ENCODE measurements at regions not wholly inside any gene's neighbourhood (a gene's known extent, or its start where the extent isn't known, plus 50 kb on each side); places are given as distances from the start of the nearest gene placed in this dataset.
"Not testable (repeated sequence)": the region's sequence is repeated elsewhere in the genome, so short reads cannot be mapped to it uniquely, and the experiment has no call there.

- DNase-seq (ENCODE audit: low read depth) = no peak
These were observed 112.7 kb downstream of the MTERF1 start for GRCh38 chr7:91767820-91768219.

- peak; percentile 24 for DNase-seq (ENCODE audit: low read depth)
These were observed 109.1 kb downstream of the MTERF1 start for GRCh38 chr7:91771394-91771793.

- peak; percentile 29 for DNase-seq (ENCODE audit: low read depth)
These were observed 108.3 kb downstream of the MTERF1 start for GRCh38 chr7:91771921-91772815.

GRCh38 chr7:91776171-91776570 lies 104.3 kb downstream of the MTERF1 start:
- no peak for DNase-seq (ENCODE audit: low read depth)

DNA sequence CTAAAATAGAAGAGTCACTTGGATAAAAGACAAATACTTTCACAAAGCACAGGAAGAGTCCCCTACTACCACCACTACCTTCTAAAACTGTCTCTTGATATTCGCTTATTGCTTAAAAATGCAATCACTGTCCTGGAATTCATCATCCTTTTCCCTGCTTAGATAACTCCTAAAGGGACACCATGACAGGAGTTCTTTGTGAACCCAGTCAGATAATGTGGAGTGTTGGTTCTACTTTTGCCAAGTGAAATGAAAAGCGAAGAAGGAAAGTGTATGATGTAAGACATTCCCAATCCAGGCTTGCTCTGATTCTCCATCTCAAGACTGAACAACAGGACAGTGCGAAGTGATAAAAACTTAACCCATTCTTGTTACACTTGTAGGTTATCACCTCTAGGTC lies 103.0 kb downstream of the MTERF1 start:
- DNase-seq (ENCODE audit: low read depth) = no peak

GRCh38 chr7:91778416-91778815 lies 102.1 kb downstream of the MTERF1 start:
- no peak for DNase-seq (ENCODE audit: low read depth)

DNA sequence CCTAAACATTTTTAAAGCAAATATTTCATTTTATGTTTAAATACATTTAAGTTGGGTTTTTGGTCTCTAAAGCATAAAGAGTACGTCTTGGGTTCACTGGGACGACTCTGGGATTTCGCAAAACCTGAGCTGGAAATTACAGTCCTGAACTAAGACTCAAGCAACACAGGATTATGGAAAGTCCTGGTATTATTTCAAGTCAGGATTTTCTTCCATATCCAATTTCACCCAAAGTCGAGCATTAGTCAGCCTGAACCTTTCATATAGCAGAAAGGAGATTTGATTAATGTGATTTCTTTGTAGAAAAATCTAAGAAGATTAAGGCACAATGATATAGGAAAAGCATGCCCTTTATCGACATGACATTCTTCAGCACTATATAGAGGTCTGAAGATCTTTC lies 100.0 kb downstream of the MTERF1 start:
- peak; percentile 23 for DNase-seq (ENCODE audit: low read depth)

GRCh38 chr7:91784469-91784868 lies 96.0 kb downstream of the MTERF1 start:
- DNase-seq (ENCODE audit: low read depth) = peak; percentile 72

GRCh38 chr7:91787931-91788330 lies 92.6 kb downstream of the MTERF1 start:
- DNase-seq (ENCODE audit: low read depth) = no peak

DNA sequence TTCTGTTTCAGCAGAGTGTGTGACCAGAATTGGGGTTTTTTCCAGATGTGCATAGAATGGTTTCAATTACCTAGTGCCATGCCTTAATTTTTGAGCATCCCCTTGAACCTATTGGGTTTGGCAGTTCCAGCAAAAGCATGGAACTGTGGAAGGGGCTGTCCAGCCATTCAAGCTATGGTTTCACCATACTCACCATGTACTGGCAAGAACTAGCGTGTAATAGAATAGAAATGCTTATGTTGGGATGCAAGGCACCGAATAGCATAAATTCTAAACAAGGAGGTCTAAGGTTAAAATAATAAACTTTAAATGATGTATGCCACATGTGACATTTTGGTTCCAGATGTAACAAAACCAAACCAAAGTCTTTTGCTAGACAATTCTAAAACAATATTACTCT lies 91.4 kb downstream of the MTERF1 start:
- no peak for DNase-seq (ENCODE audit: low read depth)

- DNase-seq (ENCODE audit: low read depth) = peak; percentile 8
These were observed 90.9 kb downstream of the MTERF1 start for GRCh38 chr7:91789558-91789957.

- DNase-seq (ENCODE audit: low read depth) = not testable (repeated sequence)
These were observed 89.9 kb downstream of the MTERF1 start for GRCh38 chr7:91790646-91791045.

- DNase-seq (ENCODE audit: low read depth) = no peak
These were observed 84.4 kb downstream of the MTERF1 start for GRCh38 chr7:91796122-91796521.

DNA sequence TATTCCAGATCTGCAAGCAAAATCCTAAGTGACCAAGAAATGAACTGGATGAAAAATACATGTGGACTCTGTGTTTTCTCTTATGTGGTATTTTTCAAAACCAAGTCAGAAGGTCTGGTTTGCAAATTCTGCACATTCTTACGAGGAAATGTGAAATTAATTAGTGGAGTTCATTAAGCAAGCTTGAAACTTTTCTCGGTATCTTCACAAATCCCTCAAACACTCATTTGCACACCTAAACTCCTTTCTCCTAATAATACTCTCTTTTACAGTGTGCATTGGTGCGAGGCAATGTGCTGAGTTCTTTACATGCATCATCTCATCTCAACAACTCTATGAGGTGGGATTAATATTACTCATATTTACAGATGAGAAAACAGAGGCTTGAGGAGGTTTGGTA lies 82.1 kb downstream of the MTERF1 start:
- DNase-seq (ENCODE audit: low read depth) = no peak

DNA sequence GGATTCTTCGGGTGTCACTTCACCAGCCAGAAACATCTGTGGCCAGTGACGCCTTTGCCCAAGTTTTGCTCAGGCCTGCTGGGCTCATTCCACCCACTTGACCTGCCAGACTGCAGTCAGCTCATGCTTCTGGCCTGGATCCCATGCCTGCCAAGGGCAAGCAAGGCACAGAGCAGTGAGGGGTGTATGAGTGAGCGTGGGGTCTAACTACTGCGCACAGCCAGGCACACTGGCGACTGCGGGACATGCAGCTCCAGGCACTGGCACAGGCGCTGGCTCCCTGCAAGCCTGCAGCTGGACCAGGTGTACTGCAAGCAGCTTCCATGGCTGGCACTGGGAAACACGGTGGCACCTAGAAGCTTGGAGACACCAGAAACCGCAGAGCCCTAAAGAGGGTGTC lies 80.1 kb downstream of the MTERF1 start:
- DNase-seq (ENCODE audit: low read depth) = no peak

- DNase-seq (ENCODE audit: low read depth) = no peak
These were observed 79.0 kb downstream of the MTERF1 start for GRCh38 chr7:91801331-91801983.

GRCh38 chr7:91811236-91811635 lies 69.3 kb downstream of the MTERF1 start:
- no peak for DNase-seq (ENCODE audit: low read depth)

DNA sequence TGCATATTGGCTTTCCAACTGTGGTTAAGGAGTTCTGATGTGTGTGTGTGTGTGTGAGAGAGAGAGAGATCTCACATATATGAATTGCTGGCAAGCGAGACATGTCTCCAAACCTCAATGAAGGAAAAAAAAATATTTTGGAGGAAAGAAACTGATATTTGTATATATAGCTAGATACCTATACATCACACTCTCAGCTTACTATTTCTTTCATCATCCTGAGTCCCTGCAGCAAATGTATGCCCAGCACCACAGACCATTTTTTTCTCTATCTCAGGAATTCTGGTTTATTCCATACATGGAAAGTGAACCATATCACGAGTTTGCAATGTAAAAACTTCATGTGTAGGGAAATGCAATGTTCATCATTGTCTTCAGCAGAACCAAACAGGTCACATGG lies 68.9 kb downstream of the MTERF1 start:
- DNase-seq (ENCODE audit: low read depth) = no peak

- peak; percentile 24 for DNase-seq (ENCODE audit: low read depth)
These were observed 68.1 kb downstream of the MTERF1 start for GRCh38 chr7:91812388-91812787.

- DNase-seq (ENCODE audit: low read depth) = peak; percentile 28
These were observed 66.3 kb downstream of the MTERF1 start for GRCh38 chr7:91814189-91814588.

All from LHCN-M2 (cell line).